Neural crest cell (in vitro differentiated cells): ENCODE measurements at regions not wholly inside any gene's neighbourhood (a gene's known extent, or its start where the extent isn't known, plus 50 kb on each side); places are given as distances from the start of the nearest gene placed in this dataset.

ENCODE experiments used
- DNase-seq: peaks from one replicate; pipeline ENCODE4 v3.0.0; 2021; ENCODE audit warnings: low read depth, mixed read lengths, low spot score
- H3K27ac Mint-ChIP-seq: one replicate; pipeline ENCODE4 v1.8.0; 2021; ENCODE audit warnings: mild to moderate bottlenecking, mixed read lengths; ENCODE audit not compliant: unreplicated experiment
- H3K27me3 Mint-ChIP-seq: 2 replicates; pipeline ENCODE4 v1.8.0; 2021; ENCODE audit warnings: low read depth, mild to moderate bottlenecking, mixed read lengths
- H3K36me3 Mint-ChIP-seq: 2 replicates; pipeline ENCODE4 v1.8.0; 2021; ENCODE audit warnings: low read depth, mild to moderate bottlenecking, mixed read lengths
- H3K4me1 Mint-ChIP-seq: 2 replicates; pipeline ENCODE4 v1.8.0; 2021; ENCODE audit warnings: mixed read lengths
- H3K4me3 Mint-ChIP-seq: one replicate; pipeline ENCODE4 v1.8.0; 2021; ENCODE audit warnings: mild to moderate bottlenecking, mixed read lengths
- H3K9me3 Mint-ChIP-seq: 2 replicates; pipeline ENCODE4 v1.8.0; 2021; ENCODE audit warnings: mixed read lengths
- CTCF ChIP-seq: fragments of 200-600 bp; sonication (generic); conservative IDR thresholded peaks from 2 replicates; pipeline ENCODE4 v1.5.0; 2021; ENCODE audit warnings: antibody characterized with exemption, mild to moderate bottlenecking

- Mint-ChIP-seq H3K27ac (no peak overlapping the region), H3K4me3 (no peak overlapping the region), H3K36me3 (no peaks in the 10 kb centered on the region), H3K9me3 (no peaks in the 10 kb centered on the region), H3K27me3 (no peaks in the 10 kb centered on the region), H3K4me1 (peaks cover 8% of the 10 kb centered on the region)
- TF ChIP-seq CTCF, result no peak
- DNase-seq, result no peak
Measured at GRCh38 chr20:54716790-54717189, 241.4 kb downstream of the DOK5 start.

GRCh38 chr20:54716174-54716747, 240.9 kb downstream of the DOK5 start:
- TF ChIP-seq CTCF, result no peak
- Mint-ChIP-seq H3K27ac (no peak overlapping the region), H3K36me3 (no peaks in the 10 kb centered on the region), H3K4me3 (no peak overlapping the region), H3K9me3 (no peaks in the 10 kb centered on the region), H3K27me3 (no peaks in the 10 kb centered on the region), H3K4me1 (peaks cover 8% of the 10 kb centered on the region)
- no peak for DNase-seq

GRCh38 chr20:54714817-54715216, 239.4 kb downstream of the DOK5 start:
- no peak for DNase-seq
- TF ChIP-seq CTCF, result no peak
- H3K4me1 Mint-ChIP-seq, result peaks cover 8% of the 10 kb centered on the region
- H3K27ac Mint-ChIP-seq, result no peak overlapping the region
- H3K9me3 Mint-ChIP-seq, result no peaks in the 10 kb centered on the region
- no peak overlapping the region for H3K4me3 Mint-ChIP-seq
- no peaks in the 10 kb centered on the region for H3K36me3 Mint-ChIP-seq
- H3K27me3 Mint-ChIP-seq, result no peaks in the 10 kb centered on the region

GRCh38 chr20:54713727-54714126, 238.3 kb downstream of the DOK5 start:
- Mint-ChIP-seq H3K4me3 (no peak overlapping the region), H3K9me3 (no peaks in the 10 kb centered on the region)

GRCh38 chr20:54711071-54711470, 235.7 kb downstream of the DOK5 start:
- DNase-seq, result no peak
- no peak overlapping the region for H3K4me3 Mint-ChIP-seq
- no peaks in the 10 kb centered on the region for H3K27me3 Mint-ChIP-seq
- H3K27ac Mint-ChIP-seq, result no peak overlapping the region
- H3K4me1 Mint-ChIP-seq, result peaks cover 8% of the 10 kb centered on the region
- H3K36me3 Mint-ChIP-seq, result no peaks in the 10 kb centered on the region
- no peak for TF ChIP-seq CTCF
- no peaks in the 10 kb centered on the region for H3K9me3 Mint-ChIP-seq

More at GRCh38 chr20:54713727-54714126, 238.3 kb downstream of the DOK5 start:
- peaks cover 8% of the 10 kb centered on the region for H3K4me1 Mint-ChIP-seq
- no peaks in the 10 kb centered on the region for H3K27me3 Mint-ChIP-seq
- TF ChIP-seq CTCF, result no peak
- no peak for DNase-seq
- H3K27ac Mint-ChIP-seq, result no peak overlapping the region
- no peaks in the 10 kb centered on the region for H3K36me3 Mint-ChIP-seq
